ENCODE measurements at regions not wholly inside any gene's neighbourhood (a gene's known extent, or its start where the extent isn't known, plus 50 kb on each side); places are given as distances from the start of the nearest gene placed in this dataset.
"Not testable (repeated sequence)": the region's sequence is repeated elsewhere in the genome, so short reads cannot be mapped to it uniquely, and the experiment has no call there.

DNA sequence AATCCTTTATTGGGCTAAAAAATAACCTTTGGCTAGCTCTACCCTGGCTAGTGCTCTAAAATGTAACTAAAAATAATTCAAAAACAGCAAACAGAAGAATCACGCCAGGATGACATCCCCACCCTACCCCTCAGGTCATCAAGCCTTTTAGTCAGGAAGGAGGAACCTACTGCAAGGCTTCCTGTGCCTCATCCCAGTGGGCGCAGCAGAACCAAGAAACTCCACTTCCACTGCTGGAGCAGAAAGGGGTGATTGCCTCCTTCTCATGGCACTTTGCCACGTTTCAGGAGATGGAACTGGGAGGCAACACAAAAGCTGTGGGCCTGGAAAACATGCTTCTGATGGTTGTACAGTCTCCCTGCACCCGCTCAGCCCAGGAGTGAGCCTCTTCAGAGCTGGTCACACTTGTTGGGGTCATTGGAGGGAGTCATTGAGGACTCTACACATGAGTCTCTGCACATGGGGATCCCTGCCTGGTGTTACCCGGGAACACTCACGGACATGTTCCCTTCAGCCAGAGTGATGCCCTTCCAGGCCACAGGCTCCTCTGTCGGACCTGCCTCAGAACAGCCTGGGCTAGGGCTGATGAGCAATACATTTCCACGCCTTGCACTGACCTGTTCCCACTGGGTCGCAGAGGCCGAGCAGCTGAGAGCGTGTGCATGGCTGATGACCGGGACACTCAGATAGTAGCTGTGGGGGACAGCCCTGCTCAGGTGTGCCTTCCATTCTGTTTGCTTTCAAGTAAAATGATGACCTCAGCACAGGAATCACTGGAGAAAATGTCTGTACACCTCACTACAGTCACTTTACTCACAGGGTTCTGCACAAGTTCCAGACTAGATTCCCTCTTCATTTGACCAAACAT, 355.3 kb downstream of the FGFR2 start:
- DNase-seq = no peak

DNA sequence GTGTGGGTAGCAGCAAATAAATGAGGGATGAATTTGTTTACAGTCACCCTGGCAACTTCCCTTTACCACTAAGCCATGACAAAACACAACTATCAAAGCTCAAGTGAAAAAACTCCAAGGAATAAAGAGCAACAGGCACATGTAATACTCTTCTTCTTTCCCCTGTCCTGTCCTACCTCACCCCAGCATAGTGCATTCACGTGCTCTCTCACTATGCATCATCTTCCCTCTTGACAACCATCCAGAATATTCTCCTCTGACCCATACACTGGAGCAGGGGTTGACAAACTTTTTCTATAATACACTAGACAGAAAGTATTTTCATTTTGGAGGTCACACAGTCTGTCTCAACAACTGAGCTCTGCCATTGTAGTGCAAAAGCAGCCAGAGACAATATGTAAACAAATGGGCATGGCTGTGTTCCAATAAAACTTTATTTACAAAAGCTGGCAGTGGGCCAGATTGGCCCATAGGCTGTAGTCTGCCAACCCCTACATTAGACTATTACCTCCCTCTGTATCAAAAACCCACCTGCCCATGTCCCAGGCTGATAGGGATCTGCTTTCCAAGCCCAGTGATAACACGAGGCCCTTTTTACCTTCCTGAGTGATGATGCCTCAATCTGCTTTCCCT, 354.5 kb downstream of the FGFR2 start:
- DNase-seq = no peak

DNA sequence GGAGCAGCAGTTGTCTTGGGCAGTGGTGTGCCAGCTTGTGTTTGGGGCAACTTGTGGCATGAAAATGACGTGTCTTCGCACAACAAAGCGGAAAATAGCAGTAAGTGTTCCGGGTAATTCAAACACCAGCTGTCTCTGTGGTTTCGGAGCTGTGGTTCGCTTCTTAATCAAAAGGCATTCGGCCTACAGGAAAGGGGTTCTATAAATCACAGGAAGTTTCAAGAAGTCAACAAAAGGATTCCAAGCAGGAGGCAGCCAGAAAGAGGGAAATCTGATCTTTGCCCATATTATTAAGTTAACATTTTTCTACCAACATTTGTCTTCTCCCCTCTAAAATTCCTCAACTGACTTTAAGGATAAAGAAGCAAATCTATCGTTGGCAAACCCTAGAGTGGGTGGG, 353.4 kb downstream of the FGFR2 start:
- no peak for DNase-seq

- DNase-seq = no peak
These were observed 352.5 kb downstream of the FGFR2 start for GRCh38 chr10:121245754-121246153.

- DNase-seq = no peak
These were observed 350.0 kb downstream of the FGFR2 start for GRCh38 chr10:121248266-121248665.

DNA sequence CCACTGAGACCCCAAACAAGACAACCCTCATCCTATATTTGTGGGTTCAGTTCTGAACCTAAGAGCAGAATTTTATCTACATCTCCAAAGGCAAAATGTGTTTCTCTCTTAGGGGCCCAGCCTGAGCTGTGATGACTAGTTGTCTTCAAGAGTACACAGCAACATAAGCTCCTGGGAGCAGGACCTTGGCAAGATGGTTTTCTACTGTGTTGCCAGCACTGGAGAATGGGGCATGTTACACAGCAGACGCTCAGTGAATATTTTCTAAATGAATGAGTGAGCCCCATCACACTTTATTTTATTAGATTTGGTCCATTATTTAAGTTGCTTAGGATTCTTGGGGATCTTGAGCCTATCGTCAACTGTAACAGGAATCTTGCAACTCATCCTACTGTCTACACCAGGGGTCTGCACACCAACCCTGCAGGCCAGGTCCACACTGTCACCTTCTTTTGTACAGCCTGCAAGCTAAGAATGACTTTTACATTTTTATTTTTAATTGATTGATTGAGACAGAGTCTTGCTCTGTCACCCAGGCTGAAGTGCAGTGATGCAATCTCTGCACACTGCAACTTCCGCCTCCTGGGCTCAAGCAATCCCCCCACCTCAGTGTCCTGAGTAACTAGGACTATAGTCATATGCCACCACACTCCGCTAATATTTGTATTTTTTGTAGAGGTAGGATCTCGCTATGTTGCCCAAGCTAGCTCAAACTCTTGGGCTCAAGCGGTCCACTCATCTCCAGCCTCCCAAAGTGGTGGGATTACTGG, 347.1 kb downstream of the FGFR2 start:
- no peak for DNase-seq

GRCh38 chr10:121252756-121253155, 345.5 kb downstream of the FGFR2 start:
- DNase-seq = no peak

- DNase-seq = no peak
These were observed 337.9 kb downstream of the FGFR2 start for GRCh38 chr10:121260377-121260776.

GRCh38 chr10:121261665-121262064, 336.6 kb downstream of the FGFR2 start:
- no peak for DNase-seq

DNA sequence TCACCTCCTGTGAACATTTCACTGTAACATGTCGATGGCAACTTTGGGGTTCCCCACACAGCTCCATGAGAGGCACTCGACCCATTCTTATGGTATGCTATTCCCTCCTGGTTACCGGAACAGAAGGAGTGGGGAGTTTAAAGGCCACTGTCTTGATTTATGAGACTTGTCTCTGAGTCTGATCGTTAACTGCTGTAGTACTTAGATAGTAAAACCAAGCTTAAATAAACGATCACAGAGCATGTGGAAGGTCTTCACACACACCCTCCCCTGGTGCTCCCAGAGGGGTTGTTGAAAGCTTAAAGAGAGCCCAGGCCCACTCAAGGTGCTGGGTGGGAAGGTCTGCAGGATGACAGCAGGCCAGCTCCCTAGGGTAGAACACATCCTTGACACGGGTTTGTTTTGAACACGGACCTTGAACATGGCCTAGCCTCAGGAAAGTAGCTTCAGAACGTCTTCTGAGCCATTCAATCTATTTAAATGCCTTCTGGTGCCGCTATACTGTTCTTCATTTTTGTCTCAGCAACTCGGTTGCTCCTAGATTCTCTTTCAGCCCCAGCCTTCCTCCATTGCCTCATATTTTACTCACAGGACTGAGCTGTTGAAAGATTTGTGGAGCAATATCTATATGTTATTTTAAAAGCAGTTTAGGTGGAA, 335.3 kb downstream of the FGFR2 start:
- DNase-seq = no peak

DNA sequence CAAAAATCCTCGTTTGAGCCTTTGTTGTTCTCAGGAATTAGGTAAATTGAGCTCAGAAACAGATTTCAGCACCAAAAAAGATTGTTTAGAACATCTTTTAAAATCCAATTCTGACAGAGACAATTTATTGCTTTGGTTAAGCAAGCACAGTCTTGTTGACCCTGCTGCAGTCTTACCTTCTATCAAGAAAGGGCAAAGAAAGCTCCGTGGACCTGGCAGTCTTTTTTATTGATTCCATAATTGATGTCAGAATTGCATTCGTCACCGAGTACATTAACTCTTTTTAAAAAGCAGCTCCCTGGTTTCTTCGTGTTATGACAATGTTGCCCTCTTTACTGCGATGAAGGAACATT, 334.8 kb downstream of the FGFR2 start:
- no peak for DNase-seq

GRCh38 chr10:121265360-121266123, 332.7 kb downstream of the FGFR2 start:
- DNase-seq = no peak

DNA sequence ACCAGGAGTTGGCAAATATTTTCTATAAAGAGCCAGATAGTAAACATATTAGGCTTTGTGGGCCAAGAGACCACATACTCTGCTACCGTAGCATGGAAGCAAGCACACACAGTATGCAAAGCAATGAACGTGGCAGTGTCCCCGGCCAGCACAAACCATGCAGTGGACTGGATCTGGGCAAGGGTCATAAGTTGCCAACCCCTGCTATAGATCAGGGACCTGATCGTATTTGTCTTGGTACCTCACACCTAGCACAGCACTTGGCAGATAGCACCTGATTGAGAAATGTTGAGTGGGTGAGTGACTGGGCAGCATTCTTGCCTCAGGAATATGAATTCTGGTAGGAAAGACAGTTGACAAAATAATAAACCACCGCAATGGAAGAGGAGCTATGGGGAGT, 331.9 kb downstream of the FGFR2 start:
- no peak for DNase-seq

- DNase-seq = no peak
These were observed 330.8 kb downstream of the FGFR2 start for GRCh38 chr10:121267236-121268003.

DNA sequence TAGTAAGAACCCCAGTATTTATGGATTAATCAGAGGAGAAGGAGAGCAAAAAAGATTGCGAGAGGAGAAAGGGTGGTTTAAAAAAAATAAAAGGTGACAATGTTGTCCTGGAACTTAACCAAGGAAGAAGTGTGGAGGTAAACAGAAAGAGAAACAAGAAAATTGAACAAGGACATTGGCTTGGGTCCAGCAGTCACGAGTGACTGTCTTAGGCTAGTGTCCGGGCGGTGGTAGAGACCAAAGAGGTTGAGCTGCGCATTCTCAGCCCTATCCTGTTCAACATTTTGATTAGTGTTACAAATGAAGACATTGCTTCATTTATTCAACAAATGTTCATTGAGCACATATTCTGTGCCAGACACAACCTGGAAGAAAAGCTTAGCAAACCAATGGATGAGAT, 329.9 kb downstream of the FGFR2 start:
- no peak for DNase-seq

GRCh38 chr10:121268863-121269432, 329.3 kb downstream of the FGFR2 start:
- no peak for DNase-seq

- no peak for DNase-seq
These were observed 327.3 kb downstream of the FGFR2 start for GRCh38 chr10:121270906-121271305.

DNA sequence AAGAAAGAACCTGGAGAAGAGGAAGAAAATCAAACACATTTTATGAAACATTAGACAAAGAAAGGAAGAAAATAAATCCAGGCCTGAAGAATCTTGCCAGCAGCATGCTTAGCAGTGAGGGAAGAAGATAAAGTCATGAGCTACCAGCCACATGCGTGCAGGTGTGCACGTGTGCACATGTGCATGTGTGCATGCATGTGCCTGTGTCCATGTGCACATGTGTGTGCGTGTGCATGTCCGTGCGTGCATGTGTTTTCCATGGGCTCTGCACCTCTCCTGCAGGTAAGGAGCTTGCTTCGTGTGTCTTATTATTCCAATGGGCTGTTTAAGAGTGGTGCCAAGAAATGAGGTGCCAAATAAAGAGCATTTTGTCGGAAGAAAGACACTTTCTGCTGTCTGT, 322.2 kb downstream of the FGFR2 start:
- no peak for DNase-seq

DNA sequence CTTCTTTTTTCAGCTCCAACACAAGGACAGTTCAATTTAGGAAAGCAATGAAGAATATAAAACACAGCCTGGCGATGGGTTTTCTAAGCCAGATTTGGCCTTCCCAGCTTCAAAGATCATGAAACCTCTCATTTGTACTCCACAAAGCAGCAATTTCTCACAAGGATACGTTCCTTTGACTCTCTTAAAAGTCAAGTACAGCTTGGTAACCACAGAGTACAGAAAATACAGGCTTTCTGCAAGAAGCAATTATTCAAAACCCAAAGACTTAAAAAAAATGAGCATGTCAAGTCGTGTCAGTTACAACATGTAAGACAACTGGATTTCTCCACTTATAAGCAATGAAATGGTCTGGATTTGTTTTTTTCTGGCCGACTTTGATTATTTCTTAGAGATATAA, 321.4 kb downstream of the FGFR2 start:
- DNase-seq = no peak

DNA sequence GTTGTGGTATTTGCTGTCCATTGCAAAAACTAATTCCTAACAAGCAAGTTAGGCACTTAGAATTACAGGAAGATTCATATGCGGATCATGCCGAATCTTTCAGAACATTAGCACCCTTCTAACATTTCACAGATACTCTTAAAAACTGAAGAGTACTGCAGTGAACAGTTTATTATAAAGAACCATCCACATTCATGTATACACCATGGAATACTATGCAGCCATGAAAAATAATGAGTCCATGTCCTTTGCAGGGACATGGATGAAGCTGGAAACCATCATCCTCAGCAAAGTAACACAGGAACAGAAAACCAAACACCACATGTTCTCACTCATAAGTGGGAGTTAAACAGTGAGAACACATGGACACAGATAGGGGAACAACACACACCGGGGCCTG, 319.9 kb downstream of the FGFR2 start:
- not testable (repeated sequence) for DNase-seq

- no peak for DNase-seq
These were observed 316.7 kb downstream of the FGFR2 start for GRCh38 chr10:121281576-121281975.

Data from activated naive CD4-positive, alpha-beta T cell treated with anti-CD3 and anti-CD28 coated beads, Interleukin-2, amount 50 U/mL, for 16 hours (primary cell).